AG10803 (cell line): ENCODE measurements at regions not wholly inside any gene's neighbourhood (a gene's known extent, or its start where the extent isn't known, plus 50 kb on each side); places are given as distances from the start of the nearest gene placed in this dataset.

Experiments
- DNase-seq: peaks from one replicate; pipeline ENCODE4 v3.0.0; 2010; ENCODE audit warnings: low read depth
- H3K4me3 ChIP-seq: 2 replicates; pipeline ENCODE4 v1.5.1; 2011; ENCODE audit warnings: mild to moderate bottlenecking, low read length, control low read depth
- CTCF ChIP-seq: conservative IDR thresholded peaks from 2 replicates; pipeline ENCODE4 v1.5.1; 2011; ENCODE audit warnings: mild to moderate bottlenecking, low read length, control low read depth, inconsistent platforms

- TF ChIP-seq CTCF, result no peak
- H3K4me3 ChIP-seq, result no peak overlapping the region
- DNase-seq, result no peak
These were observed 757.1 kb upstream of the CDH7 start for GRCh38 chr18:64993695-64994094.

DNA sequence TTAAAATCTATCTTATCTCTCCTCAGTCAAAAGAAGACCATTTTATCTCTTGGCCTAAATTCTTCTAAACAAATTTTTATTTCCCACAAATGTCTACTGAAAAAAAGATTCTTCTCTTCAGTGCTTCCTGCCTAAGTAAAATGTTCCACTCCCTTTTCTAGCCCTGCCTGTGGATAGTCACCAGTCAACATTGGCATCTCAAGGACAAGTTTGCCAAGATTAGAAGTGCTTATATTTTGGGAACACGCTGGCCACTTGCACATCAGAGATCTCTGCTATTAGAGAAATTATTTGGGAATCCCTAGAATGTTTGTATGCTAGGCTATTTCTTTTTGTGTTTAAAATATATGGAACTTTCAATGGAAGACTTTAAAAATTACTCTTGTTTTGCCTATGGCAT lies 758.2 kb upstream of the CDH7 start:
- no peak for TF ChIP-seq CTCF
- no peak overlapping the region for H3K4me3 ChIP-seq
- DNase-seq, result no peak

GRCh38 chr18:64991102-64991501 lies 759.7 kb upstream of the CDH7 start:
- no peak for TF ChIP-seq CTCF
- H3K4me3 ChIP-seq, result no peak overlapping the region
- DNase-seq, result no peak

DNA sequence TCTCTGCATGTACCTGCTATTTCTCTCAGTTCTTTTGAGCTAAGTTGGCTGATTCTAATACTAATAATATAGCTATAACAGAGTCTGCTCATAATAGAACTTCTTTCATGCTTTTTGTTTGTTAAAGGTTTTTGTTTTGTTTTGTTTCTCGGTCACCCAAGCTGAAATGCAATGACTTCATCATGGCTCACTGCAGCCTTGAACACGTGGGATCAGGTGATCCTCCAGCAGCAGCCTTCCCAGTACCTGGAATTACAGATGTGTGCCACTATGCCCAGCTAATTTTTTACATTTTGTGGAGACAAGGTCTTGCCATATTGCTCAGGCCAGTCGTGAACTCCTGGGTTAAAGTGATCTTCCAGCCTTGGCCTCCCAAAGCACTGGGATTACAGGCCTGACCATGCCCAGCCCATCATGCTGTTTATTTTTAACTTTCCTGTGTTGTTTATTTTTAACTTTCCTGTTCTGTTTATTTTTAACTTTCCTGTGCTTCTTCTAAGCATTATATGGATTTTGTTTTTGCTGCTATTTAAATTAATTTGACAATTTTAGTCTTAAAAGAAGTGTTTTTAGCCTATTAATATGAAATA lies 763.8 kb upstream of the CDH7 start:
- DNase-seq, result no peak
- no peak overlapping the region for H3K4me3 ChIP-seq

GRCh38 chr18:64983497-64984238 lies 767.1 kb upstream of the CDH7 start:
- no peak for TF ChIP-seq CTCF
- no peak for DNase-seq
- no peak overlapping the region for H3K4me3 ChIP-seq

More for the DNA sequence above, 763.8 kb upstream of the CDH7 start:
- no peak for TF ChIP-seq CTCF

DNA sequence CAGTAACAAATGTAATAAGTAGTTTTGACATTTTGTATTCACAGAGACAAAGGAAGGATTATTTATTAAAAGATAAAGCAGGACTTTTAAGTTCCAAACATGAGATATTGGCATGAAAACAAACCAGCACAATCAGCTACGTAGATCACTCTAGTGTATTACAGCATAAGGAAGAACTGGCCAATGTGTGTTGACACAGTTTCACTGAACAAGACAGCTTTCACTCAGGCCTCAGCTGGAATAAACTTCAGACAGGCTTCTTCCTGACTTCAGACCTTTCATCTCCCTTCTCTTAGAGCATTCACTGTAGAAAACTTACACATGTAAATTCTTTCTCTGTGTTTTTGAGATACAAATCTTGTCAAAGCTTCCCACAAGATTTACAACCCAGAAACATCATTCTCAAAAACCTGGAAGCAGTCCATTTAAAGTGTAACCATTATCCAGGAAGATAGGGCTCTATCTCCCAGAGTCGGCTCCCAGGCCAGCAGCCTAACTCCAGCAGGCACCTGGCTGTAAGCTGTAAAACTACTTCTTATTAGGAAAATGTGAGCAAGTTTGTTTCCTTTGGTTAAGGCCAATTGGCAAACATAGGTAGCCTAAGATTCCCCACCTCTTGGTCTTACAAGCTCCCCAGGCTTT lies 768.3 kb upstream of the CDH7 start:
- no peak for TF ChIP-seq CTCF
- no peak for DNase-seq
- H3K4me3 ChIP-seq, result no peak overlapping the region

DNA sequence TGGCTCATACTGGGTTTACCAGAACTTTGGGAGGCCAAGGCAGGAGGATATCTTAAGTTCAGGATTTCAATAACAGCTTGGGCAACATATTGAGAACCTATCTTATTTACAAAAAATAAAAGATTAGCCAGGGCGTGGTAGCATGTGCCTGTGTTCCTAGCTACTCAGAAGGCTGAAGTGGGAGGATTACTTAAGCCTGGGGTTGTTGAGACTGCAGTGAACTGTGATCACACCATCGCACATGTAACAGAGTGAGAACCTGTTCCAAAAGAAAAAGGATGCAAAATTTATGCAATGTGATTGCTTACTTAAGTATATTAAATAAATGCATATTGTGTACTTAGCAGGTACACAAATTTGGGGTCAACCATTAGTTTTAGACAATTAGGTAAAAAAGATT lies 768.9 kb upstream of the CDH7 start:
- no peak for TF ChIP-seq CTCF
- DNase-seq, result no peak
- no peak overlapping the region for H3K4me3 ChIP-seq
